ENCODE measurements at regions not wholly inside any gene's neighbourhood (a gene's known extent, or its start where the extent isn't known, plus 50 kb on each side); places are given as distances from the start of the nearest gene placed in this dataset.

DNA sequence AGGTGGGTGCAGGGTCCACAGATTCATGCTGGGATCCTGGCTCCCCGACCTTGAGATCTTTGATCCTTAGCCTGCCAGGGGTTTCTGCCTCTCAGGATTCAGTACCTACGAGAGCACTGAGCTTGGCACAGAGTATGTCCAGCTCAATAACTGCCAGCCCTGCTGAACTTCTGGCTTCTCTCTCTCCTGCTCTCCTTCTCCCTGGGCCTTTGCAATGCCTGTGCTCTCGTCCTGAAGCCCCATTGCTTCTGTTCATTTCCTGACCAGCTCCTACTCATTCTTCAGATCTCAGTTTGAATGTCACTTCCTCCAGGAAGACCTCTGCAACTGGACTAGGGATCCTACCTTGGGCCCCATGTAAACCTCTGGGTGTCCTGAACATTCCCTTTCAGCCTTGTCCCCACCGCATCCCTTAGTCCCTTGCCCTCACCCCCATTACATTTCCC lies 113.8 kb upstream of the HAAO start:
- H3K27me3 ChIP-seq (ENCODE audit: insufficient read depth, poor library complexity, severe bottlenecking) = no peaks in the 10 kb centered on the region
- H3K27ac ChIP-seq (replicated peaks) = no peak overlapping the region
- TF ChIP-seq GABPA (IDR thresholded peaks at IDR 0.05; ENCODE audit: low read depth) = no peak
- TF ChIP-seq POLR2AphosphoS5 (IDR thresholded peaks at IDR 0.05; ENCODE audit: low read depth) = no peak
- no peak for TF ChIP-seq SPI1 (IDR thresholded peaks at IDR 0.05; ENCODE audit: borderline replicate concordance, low read depth)
- TF ChIP-seq, protein P1, sequence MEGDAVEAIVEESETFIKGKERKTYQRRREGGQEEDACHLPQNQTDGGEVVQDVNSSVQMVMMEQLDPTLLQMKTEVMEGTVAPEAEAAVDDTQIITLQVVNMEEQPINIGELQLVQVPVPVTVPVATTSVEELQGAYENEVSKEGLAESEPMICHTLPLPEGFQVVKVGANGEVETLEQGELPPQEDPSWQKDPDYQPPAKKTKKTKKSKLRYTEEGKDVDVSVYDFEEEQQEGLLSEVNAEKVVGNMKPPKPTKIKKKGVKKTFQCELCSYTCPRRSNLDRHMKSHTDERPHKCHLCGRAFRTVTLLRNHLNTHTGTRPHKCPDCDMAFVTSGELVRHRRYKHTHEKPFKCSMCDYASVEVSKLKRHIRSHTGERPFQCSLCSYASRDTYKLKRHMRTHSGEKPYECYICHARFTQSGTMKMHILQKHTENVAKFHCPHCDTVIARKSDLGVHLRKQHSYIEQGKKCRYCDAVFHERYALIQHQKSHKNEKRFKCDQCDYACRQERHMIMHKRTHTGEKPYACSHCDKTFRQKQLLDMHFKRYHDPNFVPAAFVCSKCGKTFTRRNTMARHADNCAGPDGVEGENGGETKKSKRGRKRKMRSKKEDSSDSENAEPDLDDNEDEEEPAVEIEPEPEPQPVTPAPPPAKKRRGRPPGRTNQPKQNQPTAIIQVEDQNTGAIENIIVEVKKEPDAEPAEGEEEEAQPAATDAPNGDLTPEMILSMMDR (IDR thresholded peaks at IDR 0.05; ENCODE audit: insufficient read depth, low read length) = no peak
- TF ChIP-seq, protein P2, sequence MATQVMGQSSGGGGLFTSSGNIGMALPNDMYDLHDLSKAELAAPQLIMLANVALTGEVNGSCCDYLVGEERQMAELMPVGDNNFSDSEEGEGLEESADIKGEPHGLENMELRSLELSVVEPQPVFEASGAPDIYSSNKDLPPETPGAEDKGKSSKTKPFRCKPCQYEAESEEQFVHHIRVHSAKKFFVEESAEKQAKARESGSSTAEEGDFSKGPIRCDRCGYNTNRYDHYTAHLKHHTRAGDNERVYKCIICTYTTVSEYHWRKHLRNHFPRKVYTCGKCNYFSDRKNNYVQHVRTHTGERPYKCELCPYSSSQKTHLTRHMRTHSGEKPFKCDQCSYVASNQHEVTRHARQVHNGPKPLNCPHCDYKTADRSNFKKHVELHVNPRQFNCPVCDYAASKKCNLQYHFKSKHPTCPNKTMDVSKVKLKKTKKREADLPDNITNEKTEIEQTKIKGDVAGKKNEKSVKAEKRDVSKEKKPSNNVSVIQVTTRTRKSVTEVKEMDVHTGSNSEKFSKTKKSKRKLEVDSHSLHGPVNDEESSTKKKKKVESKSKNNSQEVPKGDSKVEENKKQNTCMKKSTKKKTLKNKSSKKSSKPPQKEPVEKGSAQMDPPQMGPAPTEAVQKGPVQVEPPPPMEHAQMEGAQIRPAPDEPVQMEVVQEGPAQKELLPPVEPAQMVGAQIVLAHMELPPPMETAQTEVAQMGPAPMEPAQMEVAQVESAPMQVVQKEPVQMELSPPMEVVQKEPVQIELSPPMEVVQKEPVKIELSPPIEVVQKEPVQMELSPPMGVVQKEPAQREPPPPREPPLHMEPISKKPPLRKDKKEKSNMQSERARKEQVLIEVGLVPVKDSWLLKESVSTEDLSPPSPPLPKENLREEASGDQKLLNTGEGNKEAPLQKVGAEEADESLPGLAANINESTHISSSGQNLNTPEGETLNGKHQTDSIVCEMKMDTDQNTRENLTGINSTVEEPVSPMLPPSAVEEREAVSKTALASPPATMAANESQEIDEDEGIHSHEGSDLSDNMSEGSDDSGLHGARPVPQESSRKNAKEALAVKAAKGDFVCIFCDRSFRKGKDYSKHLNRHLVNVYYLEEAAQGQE (IDR thresholded peaks at IDR 0.05; ENCODE audit: insufficient replicate concordance, low read depth) = no peak
- DNase-seq (ENCODE audit: low read depth in 1 of 2, low spot score in 1 of 2) = no peak
- H3K4me3 ChIP-seq (replicated peaks; ENCODE audit: insufficient read depth, low read length) = no peak overlapping the region

GRCh38 chr2:42905341-42906110 lies 113.1 kb upstream of the HAAO start:
- TF ChIP-seq, protein P1 (IDR thresholded peaks at IDR 0.05; ENCODE audit: insufficient read depth, low read length) = no peak
- TF ChIP-seq GABPA (IDR thresholded peaks at IDR 0.05; ENCODE audit: low read depth) (no peak), POLR2AphosphoS5 (IDR thresholded peaks at IDR 0.05; ENCODE audit: low read depth) (no peak), SPI1 (IDR thresholded peaks at IDR 0.05; ENCODE audit: borderline replicate concordance, low read depth) (no peak)
- TF ChIP-seq, protein P2 (IDR thresholded peaks at IDR 0.05; ENCODE audit: insufficient replicate concordance, low read depth) = no peak
- no peak for DNase-seq (ENCODE audit: low read depth in 1 of 2, low spot score in 1 of 2)
- no peaks in the 10 kb centered on the region for H3K27me3 ChIP-seq (ENCODE audit: insufficient read depth, poor library complexity, severe bottlenecking)
- no peak overlapping the region for H3K4me3 ChIP-seq (replicated peaks; ENCODE audit: insufficient read depth, low read length)
- H3K27ac ChIP-seq (replicated peaks) = no peak overlapping the region

- no peak overlapping the region for H3K4me3 ChIP-seq (replicated peaks; ENCODE audit: insufficient read depth, low read length)
- H3K27me3 ChIP-seq (ENCODE audit: insufficient read depth, poor library complexity, severe bottlenecking) = no peaks in the 10 kb centered on the region
- no peak for DNase-seq (ENCODE audit: low read depth in 1 of 2, low spot score in 1 of 2)
- TF ChIP-seq, protein P1 (IDR thresholded peaks at IDR 0.05; ENCODE audit: insufficient read depth, low read length) = no peak
- TF ChIP-seq, protein P2 (IDR thresholded peaks at IDR 0.05; ENCODE audit: insufficient replicate concordance, low read depth) = no peak
- TF ChIP-seq GABPA (IDR thresholded peaks at IDR 0.05; ENCODE audit: low read depth) = no peak
- TF ChIP-seq POLR2AphosphoS5 (IDR thresholded peaks at IDR 0.05; ENCODE audit: low read depth) = no peak
- no peak for TF ChIP-seq SPI1 (IDR thresholded peaks at IDR 0.05; ENCODE audit: borderline replicate concordance, low read depth)
- no peak overlapping the region for H3K27ac ChIP-seq (replicated peaks)
Measured at GRCh38 chr2:42904576-42904876, 112.1 kb upstream of the HAAO start.
